Sigmoid colon (tissue), 4 donors: ENCODE measurements at regions not wholly inside any gene's neighbourhood (a gene's known extent, or its start where the extent isn't known, plus 50 kb on each side); places are given as distances from the start of the nearest gene placed in this dataset.

Experiments used
- EP300 ChIP-seq, 4 donors: sonication (generic); formaldehyde crosslinking; IDR thresholded peaks; one replicate each; pipeline ENCODE4 v1.6.1; 2017; ENCODE audit warnings: antibody characterized with exemption in 4 of 4
- POLR2A ChIP-seq, 2 donors: fragments of 450-650 bp; IDR thresholded peaks; one replicate each; pipeline ENCODE4 v1.6.1; 2016; ENCODE audit warnings: antibody characterized with exemption in 2 of 2, mild to moderate bottlenecking in 2 of 2, moderate library complexity in 2 of 2
- POLR2AphosphoS5 ChIP-seq, 4 donors: sonication (generic); formaldehyde crosslinking; IDR thresholded peaks; one replicate each; pipeline ENCODE4 v1.6.1; 2017; ENCODE audit warnings: antibody characterized with exemption in 4 of 4
- TF ChIP-seq, protein P1 (sequence below), 4 experiments: fragments of 450-650 bp in 3 of 4; fragments of 200-600 bp in 1 of 4; IDR thresholded peaks; one replicate each; pipeline ENCODE4 v1.5.1; 2016 to 2019; ENCODE audit warnings: antibody characterized with exemption in 4 of 4, mild to moderate bottlenecking in 3 of 4, moderate library complexity in 2 of 4

DNA sequence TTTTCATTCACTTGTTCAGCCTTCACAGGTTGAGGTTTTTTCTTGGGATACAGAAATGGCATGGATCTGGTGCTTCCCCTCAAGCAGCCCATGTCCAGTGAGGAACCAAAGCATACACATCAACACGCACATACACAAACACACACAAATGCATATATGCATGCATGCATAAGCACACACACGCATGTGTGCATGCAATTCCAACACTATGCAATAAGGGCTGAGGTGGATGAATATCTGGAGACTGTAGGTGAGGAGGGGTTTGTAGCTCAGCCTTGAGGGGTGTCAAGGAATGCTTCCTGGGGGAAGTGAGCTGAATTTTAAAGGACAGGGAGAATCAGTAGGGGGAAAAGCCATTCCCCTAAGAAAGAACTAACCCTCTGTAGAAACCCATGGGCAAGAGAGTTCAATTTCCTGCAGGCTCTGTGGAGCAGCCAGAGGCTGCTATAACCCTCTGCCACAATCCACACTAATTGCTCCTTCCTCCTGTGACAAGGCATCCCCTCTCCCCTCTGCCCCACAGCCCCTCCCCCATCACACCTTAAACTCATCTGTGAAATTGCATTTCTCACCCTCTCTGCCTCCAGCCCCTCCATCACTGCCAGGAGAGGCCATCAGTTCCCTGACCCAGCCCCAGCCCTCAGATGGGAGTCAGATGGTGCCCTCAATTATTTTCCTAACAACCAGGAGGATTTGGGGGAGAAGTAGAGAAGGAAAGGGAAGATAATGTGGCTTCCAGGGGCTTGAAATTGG is 316.4 kb downstream of the RPS24 start:
- no peak for TF ChIP-seq POLR2A (IDR thresholded peaks at IDR 0.05)
- TF ChIP-seq, protein P1, sequence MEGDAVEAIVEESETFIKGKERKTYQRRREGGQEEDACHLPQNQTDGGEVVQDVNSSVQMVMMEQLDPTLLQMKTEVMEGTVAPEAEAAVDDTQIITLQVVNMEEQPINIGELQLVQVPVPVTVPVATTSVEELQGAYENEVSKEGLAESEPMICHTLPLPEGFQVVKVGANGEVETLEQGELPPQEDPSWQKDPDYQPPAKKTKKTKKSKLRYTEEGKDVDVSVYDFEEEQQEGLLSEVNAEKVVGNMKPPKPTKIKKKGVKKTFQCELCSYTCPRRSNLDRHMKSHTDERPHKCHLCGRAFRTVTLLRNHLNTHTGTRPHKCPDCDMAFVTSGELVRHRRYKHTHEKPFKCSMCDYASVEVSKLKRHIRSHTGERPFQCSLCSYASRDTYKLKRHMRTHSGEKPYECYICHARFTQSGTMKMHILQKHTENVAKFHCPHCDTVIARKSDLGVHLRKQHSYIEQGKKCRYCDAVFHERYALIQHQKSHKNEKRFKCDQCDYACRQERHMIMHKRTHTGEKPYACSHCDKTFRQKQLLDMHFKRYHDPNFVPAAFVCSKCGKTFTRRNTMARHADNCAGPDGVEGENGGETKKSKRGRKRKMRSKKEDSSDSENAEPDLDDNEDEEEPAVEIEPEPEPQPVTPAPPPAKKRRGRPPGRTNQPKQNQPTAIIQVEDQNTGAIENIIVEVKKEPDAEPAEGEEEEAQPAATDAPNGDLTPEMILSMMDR (IDR thresholded peaks at IDR 0.05) = no peak
- no peak for TF ChIP-seq EP300 (IDR thresholded peaks at IDR 0.05)
- TF ChIP-seq POLR2AphosphoS5 (IDR thresholded peaks at IDR 0.05) = no peak
